SHP77 treated with DMSO at 0.1 percent for 48 hours (cell line): ENCODE measurements at regions not wholly inside any gene's neighbourhood (a gene's known extent, or its start where the extent isn't known, plus 50 kb on each side); places are given as distances from the start of the nearest gene placed in this dataset.

Experiments used
- DNase-seq: peaks from one replicate; lab custom pipeline; 2025; lab: John Stamatoyannopoulos, UW

DNA sequence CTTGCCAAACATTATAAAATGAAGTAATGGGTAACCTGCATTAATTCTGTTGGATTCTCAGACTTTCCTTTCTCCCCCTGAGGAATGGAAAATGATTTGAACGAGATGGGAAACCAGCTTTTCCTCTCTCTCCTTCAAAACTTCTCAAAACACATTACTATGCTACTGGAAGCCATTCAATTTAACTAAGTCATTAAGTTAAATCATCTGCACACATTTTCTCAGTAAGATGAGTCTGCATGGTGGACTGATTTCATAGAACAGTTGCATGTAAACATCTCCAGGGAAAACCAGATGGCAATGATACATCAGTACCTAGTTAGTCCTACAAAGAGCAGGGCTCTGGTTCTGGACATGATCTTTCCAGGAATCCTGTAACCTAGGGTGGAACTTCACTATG, 59.9 kb downstream of the BMP4 start:
- DNase-seq: no peak

DNA sequence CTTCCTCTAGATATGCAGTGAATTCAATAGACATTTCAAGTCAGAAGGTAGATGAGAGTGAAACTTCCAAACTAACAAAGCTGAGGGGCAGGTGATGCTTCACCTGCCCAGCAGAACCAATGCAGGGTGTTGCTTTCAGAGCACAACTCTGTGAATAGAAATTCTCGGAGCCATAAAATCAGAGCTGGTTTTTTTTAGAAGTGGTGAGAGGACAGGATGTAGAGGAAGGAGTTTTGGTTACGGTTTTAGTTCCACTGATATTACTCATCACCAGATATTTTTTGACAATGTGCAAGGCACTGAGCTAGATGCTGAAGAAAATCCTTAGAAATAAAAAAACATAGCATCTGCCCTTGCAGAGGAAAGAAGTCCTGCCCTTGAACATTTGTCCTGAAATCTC, 62.2 kb downstream of the BMP4 start:
- no peak for DNase-seq

DNA sequence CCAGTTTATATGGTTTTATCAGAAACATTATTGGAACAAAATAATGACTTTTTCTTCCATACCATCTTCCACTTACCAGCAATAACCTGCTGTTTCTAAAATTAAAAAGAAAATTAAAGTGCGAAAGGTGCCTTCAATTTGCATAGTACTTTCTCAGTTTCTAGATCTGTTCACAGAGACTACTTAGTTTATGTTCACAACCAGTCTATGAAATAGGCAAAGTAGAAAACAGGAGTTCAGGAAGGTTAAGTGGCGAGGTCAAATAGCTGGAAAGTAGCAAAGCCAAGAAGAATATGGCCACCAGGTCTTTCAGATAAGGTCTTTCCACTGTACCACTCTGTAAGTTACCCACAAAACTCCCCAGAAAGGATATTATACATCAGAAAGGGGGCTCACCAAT, 63.3 kb downstream of the BMP4 start:
- no peak for DNase-seq

- DNase-seq: no peak
Measured at GRCh38 chr14:53890611-53891101, 66.0 kb downstream of the BMP4 start.

DNA sequence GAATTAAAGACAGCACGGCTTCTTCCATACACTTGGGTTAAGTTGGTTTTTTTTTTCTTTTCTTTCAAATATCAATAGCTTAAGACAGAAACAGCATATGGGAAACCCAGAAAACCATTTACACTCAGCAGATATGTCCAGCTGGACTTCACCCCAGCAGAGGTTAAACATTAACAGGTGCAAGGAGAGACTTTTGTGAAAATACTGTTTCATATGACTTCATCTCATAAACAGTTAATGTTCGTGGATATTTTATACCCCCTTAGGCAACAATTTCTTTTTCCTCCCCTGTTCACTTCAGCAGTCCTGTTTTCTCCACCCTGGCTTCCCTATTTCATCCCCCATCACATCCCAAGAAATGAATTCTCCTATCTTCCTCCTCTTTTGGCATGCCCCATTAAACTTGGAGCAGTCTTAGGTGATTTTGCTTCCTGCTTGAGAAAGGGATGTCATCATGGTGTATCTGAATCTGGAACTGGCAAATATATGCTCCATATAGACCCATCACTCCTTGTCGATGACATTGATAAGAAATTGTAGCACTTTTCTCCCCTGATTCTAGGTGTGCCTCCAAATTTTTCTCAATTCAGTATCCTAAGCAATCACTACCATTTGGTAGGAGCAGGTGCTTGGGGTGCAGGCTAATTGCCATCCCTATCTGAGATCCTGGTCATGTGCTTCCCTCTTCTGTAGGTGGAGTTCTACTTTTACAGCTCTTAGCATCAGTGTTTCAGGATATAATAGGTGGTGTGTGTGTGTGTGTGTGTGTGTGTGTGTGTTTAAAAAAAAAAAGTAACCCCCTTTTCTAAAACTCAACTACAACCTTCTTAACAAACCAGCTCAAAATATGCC, 67.9 kb downstream of the BMP4 start:
- DNase-seq: no peak

- DNase-seq: no peak
Measured at GRCh38 chr14:53885136-53885640, 71.4 kb downstream of the BMP4 start.

GRCh38 chr14:53884601-53885000, 72.0 kb downstream of the BMP4 start:
- no peak for DNase-seq

GRCh38 chr14:53883739-53884138, 72.9 kb downstream of the BMP4 start:
- no peak for DNase-seq

DNA sequence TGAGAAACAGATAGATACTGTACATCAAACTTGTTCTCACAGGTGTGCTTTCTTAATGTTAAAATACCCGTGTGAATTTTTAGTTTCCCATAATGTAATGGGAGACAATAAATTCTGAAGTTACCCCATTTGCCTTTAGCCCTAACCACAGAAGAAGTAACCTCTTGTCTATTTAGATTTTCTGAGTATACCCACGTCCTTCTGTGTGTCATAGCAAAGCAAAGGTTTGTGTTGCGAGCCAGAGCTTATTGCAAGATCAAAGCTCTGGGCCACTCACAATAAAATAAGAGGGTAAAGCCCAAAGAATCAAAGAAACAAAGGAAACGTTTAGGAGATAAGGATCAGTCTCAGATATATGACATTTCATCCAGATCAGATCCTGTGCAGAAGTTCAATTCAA, 73.9 kb downstream of the BMP4 start:
- DNase-seq: no peak

DNA sequence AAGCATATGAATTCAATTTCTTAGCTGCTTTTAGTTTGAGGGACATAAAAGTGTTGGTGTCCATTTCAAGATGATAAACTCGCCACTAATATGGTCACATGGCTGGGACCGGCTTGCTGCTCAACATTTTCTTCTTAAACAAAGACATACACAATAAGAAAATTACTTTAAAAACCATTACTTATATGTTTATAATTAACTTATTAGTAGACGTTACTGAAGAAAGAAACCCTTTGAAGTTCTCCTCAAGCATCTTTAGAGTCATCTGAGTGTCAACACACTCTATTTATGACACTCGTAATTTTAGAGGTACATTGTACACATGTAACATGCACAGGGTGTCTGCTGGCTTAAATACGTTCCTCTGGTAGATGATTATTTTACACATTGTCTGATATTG, 74.7 kb downstream of the BMP4 start:
- DNase-seq: no peak

GRCh38 chr14:53881161-53881871, 75.3 kb downstream of the BMP4 start:
- DNase-seq: no peak

DNA sequence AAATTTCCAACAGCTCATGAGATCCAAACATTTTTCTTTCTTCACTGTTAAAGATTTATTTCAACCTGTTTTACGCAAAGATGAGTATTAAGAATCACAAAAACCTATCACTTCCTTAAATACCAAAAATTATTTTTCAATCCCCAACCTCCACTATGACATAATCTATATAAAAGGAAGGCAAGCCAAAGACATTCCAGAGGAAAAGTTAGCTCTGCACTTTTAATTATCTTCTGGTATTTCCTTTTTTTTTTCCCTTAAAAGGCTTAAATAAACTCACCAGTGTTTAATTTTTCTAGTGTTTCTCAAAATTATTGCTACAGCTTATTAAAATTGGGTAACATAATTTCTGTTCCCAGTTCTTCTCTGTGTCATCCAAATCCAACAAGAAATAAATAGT, 75.9 kb downstream of the BMP4 start:
- DNase-seq: no peak

DNA sequence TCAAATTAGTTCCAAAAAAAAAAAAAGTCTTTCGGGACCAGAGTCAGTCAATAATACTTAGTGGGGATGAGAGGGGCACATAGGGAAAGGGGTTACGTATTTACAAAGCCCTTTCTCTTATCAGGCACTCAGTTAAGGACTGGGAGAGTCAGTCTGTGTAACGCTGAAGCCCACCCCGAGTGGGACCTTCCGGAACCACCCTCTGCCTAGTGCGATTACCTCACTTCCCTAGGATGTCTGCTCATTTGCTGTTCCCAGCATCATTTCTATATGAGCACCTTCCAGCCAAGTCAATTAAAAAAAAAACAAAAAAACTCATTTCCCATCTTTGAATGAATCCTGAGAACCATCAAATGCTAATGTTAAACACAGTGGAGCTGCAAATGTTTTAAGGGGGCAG, 76.9 kb downstream of the BMP4 start:
- no peak for DNase-seq

GRCh38 chr14:53879022-53879686, 77.5 kb downstream of the BMP4 start:
- no peak for DNase-seq

DNA sequence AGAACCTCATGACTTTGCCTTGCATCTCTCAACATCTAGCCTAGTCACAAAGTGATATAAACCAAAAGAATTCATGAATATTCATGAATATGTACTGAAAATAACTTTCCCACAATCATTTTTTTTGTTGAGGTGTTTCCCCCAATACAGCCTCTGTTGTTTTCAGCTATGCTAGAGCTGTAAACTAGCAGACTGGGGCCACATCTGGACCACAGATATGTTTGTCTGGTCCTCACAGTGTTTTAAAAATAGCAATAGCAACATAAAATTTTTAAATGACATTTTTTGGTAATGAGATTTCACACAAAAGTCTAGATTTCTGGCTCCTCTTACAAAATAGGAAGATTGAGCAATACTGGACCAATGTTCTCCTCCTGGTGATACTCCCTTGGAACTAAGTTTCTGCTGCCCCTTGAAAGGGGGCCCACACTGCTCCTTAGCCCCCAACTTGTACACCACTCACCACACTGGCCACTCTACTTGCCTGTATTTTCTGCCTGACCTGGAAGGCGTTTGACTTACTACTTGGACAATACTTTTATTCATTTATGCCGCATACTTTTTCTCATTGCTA, 81.2 kb downstream of the BMP4 start:
- DNase-seq: no peak

GRCh38 chr14:53874704-53875103, 81.9 kb downstream of the BMP4 start:
- DNase-seq: no peak

GRCh38 chr14:53872681-53873089, 83.9 kb downstream of the BMP4 start:
- no peak for DNase-seq

GRCh38 chr14:53871951-53872350, 84.7 kb downstream of the BMP4 start:
- no peak for DNase-seq

DNA sequence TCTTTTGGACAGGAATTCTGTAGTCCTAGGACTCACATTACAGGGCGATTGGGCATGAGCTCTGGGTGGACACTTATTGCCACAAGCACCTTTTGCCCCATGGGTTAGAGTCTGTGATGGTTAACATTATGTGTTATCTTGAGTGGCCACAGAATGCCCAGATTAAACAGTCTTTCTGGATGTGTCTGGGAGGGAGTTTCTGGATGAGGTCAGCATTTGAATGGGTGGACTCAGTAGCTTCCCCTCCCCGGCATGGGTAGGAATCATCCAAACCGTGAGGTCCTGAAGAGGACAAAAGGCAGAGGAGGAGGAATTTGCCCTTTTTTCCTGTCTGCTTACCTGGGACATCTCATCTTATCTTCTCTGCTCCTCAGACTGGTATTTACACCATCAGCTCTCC, 85.6 kb downstream of the BMP4 start:
- DNase-seq: no peak

GRCh38 chr14:53865711-53866110, 90.9 kb downstream of the BMP4 start:
- no peak for DNase-seq

DNA sequence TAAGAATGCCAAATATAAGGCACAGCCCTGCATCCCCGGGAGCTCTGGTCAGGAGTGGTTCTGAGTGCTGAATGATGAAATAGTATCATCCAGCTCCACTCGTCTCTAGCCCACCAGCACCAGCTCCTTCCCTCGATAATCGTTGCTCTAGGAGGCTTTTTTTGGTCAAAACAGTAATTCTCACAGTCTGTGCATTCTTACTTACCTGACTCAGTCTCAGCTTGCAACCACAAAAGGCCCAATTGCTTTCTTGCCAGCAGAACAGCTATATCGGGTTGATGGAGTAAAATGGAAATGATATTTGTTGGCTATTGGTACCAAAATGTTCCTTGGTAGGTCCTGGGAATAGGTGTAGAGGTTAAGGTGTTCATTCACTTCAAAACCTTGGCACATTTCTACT, 94.8 kb downstream of the BMP4 start:
- no peak for DNase-seq

- no peak for DNase-seq
Measured at GRCh38 chr14:53858345-53858684, 98.3 kb downstream of the BMP4 start.
